GM23338 (cell line): ENCODE measurements at regions not wholly inside any gene's neighbourhood (a gene's known extent, or its start where the extent isn't known, plus 50 kb on each side); places are given as distances from the start of the nearest gene placed in this dataset.

Experiments
- ATAC-seq: fragments of 200-7000 bp; cut with Tn5 transposase; 3 replicates; pipeline ENCODE4 v1.9.1; 2020
- DNase-seq: peaks from one replicate; pipeline ENCODE4 v3.0.0-alpha.2; 2015; ENCODE audit warnings: low spot score
- H2AFZ ChIP-seq: fragments of 200-600 bp; sonication (generic); 2 replicates; pipeline ENCODE4 v1.8.0; 2016; ENCODE audit warnings: antibody characterized with exemption, mild to moderate bottlenecking, moderate library complexity
- H3F3A ChIP-seq: fragments of 200-600 bp; sonication (generic); replicated peaks from 2 replicates; pipeline ENCODE4 v1.8.0; 2017; ENCODE audit warnings: antibody characterized with exemption, mixed run types, low read depth
- H3K27ac ChIP-seq: fragments of 200-600 bp; sonication (generic); 2 replicates; pipeline ENCODE4 v1.6.1; 2016; ENCODE audit warnings: low read depth
- H3K27me3 ChIP-seq: fragments of 200-600 bp; sonication (generic); 2 replicates; pipeline ENCODE4 v1.8.0; 2016; ENCODE audit warnings: mild to moderate bottlenecking, mixed run types, moderate library complexity; ENCODE audit not compliant: insufficient read depth
- H3K36me3 ChIP-seq: fragments of 200-600 bp; sonication (generic); 2 replicates; pipeline ENCODE4 v1.8.0; 2016; ENCODE audit warnings: mild to moderate bottlenecking; ENCODE audit not compliant: insufficient read depth
- H3K4me1 ChIP-seq: fragments of 200-600 bp; sonication (generic); 2 replicates; pipeline ENCODE4 v1.8.0; 2016; ENCODE audit warnings: mild to moderate bottlenecking, moderate library complexity; ENCODE audit not compliant: insufficient read depth
- H3K4me2 ChIP-seq: fragments of 200-600 bp; sonication (generic); 2 replicates; pipeline ENCODE4 v1.7.1; 2017; ENCODE audit warnings: mixed run types
- H3K4me3 ChIP-seq: fragments of 200-600 bp; sonication (generic); 2 replicates; pipeline ENCODE4 v1.6.1; 2016; ENCODE audit warnings: mixed run types
- H3K79me2 ChIP-seq: fragments of 200-600 bp; sonication (generic); replicated peaks from 2 replicates; pipeline ENCODE4 v1.8.0; 2017; ENCODE audit warnings: mild to moderate bottlenecking; ENCODE audit not compliant: insufficient read depth
- H3K9me2 ChIP-seq: fragments of 200-600 bp; sonication (generic); 2 replicates; pipeline ENCODE4 v1.8.0; 2017; ENCODE audit not compliant: insufficient read depth
- H4K20me1 ChIP-seq: fragments of 200-600 bp; sonication (generic); replicated peaks from 2 replicates; pipeline ENCODE4 v1.8.0; 2017; ENCODE audit warnings: mild to moderate bottlenecking; ENCODE audit not compliant: insufficient read depth
- H3K27ac Mint-ChIP-seq: 2 replicates; pipeline ENCODE4 v1.8.0; 2020; ENCODE audit warnings: inconsistent platforms, mild to moderate bottlenecking, moderate library complexity, mixed read lengths
- H3K27me3 Mint-ChIP-seq: 3 replicates; pipeline ENCODE4 v1.8.0; 2022; ENCODE audit warnings: low read depth, mild to moderate bottlenecking, moderate library complexity, mixed read lengths, inconsistent platforms; ENCODE audit not compliant: insufficient read depth, poor library complexity
- H3K36me3 Mint-ChIP-seq: 3 replicates; pipeline ENCODE4 v1.8.0; 2021; ENCODE audit warnings: low read depth, mild to moderate bottlenecking, inconsistent platforms, moderate library complexity, mixed read lengths
- H3K4me1 Mint-ChIP-seq: 3 replicates; pipeline ENCODE4 v1.8.0; 2020; ENCODE audit warnings: mild to moderate bottlenecking, inconsistent platforms, mixed read lengths
- H3K4me3 Mint-ChIP-seq: 3 replicates; pipeline ENCODE4 v1.8.0; 2021; ENCODE audit warnings: moderate library complexity, mild to moderate bottlenecking, inconsistent platforms, mixed read lengths
- H3K9me3 Mint-ChIP-seq: 3 replicates; pipeline ENCODE4 v1.8.0; 2020; ENCODE audit warnings: moderate library complexity, mild to moderate bottlenecking, inconsistent platforms, mixed read lengths
- CREB1 ChIP-seq: fragments of 250-450 bp; sonication (Bioruptor Pico); IDR thresholded peaks from 2 replicates; pipeline ENCODE4 v1.5.0; 2020; ENCODE audit warnings: low read depth, mild to moderate bottlenecking, moderate library complexity
- EZH2 ChIP-seq: fragments of 200-600 bp; sonication (generic); IDR thresholded peaks from one replicate; pipeline ENCODE4 v1.8.0; 2017; ENCODE audit warnings: antibody characterized with exemption, mild to moderate bottlenecking, low read depth; ENCODE audit not compliant: unreplicated experiment
- JUNB ChIP-seq: IDR thresholded peaks from one replicate; pipeline ENCODE4 v1.6.1; 2016; ENCODE audit warnings: antibody characterized with exemption; ENCODE audit not compliant: unreplicated experiment
- NANOG ChIP-seq: IDR thresholded peaks from 2 replicates; pipeline ENCODE4 v1.6.1; 2016; ENCODE audit warnings: antibody characterized with exemption, borderline replicate concordance
- STAT1 ChIP-seq: IDR thresholded peaks from one replicate; pipeline ENCODE4 v1.6.1; 2016; ENCODE audit warnings: antibody characterized with exemption; ENCODE audit not compliant: unreplicated experiment
- ZNF114 ChIP-seq: fragments of 250-450 bp; sonication (Bioruptor Pico); IDR thresholded peaks from 2 replicates; pipeline ENCODE4 v1.5.0; 2020; ENCODE audit warnings: mild to moderate bottlenecking, moderate library complexity
- ZNF331 ChIP-seq: fragments of 250-450 bp; sonication (Bioruptor Pico); IDR thresholded peaks from 2 replicates; pipeline ENCODE4 v1.5.0; 2020; ENCODE audit warnings: low read depth, mild to moderate bottlenecking, moderate library complexity
- TF ChIP-seq, protein P1 (sequence below), 2 experiments: fragments of 200-600 bp in 1 of 2; sonication (generic) in 1 of 2; conservative IDR thresholded peaks; 2 replicates each; pipeline versions ENCODE4 v1.5.1 to v1.6.1; 2016 to 2017; ENCODE audit warnings: antibody characterized with exemption in 2 of 2, low read depth in 2 of 2, mild to moderate bottlenecking in 2 of 2, moderate library complexity in 1 of 2
- TF ChIP-seq, protein P2 (sequence below): IDR thresholded peaks from 2 replicates; pipeline ENCODE4 v1.6.1; 2016; ENCODE audit warnings: antibody characterized with exemption
- TF ChIP-seq, protein P3 (sequence below): IDR thresholded peaks from one replicate; pipeline ENCODE4 v1.6.1; 2018; ENCODE audit warnings: antibody characterized with exemption; ENCODE audit not compliant: unreplicated experiment

DNA sequence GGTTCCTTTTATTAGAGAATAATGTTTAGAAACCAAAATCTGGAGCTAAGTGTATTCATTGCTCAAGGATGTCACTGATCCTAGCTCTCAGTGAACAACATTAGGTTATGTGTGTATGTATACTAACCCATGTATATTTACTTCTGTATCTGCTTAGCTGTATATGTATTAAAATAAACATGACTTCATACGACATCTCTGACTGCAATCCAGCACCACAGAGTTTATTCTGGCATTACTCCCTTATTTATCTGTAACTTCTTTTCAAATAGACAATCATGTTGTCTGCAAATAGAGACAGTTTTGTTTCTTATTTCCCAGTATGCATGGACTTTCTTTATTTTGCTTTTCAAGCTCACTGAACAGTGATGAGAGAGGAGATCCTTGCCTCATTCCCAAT, 441.0 kb upstream of the NFE2L3 start:
- no peaks in the 10 kb centered on the region for H4K20me1 ChIP-seq
- no peaks in the 10 kb centered on the region for H3K36me3 ChIP-seq
- Mint-ChIP-seq H3K36me3 (no peaks in the 10 kb centered on the region; the same call in 2 of the 3 replicates), H3K27me3 (no peaks in the 10 kb centered on the region), H3K4me3 (no peak overlapping the region), H3K9me3 (peaks cover 10% of the 10 kb centered on the region; the same call in 1 of the 3 replicates), H3K4me1 (peaks cover 7% of the 10 kb centered on the region), H3K27ac (no peak overlapping the region)
- no peaks in the 10 kb centered on the region for H3F3A ChIP-seq
- no peak for TF ChIP-seq JUNB
- no peak for TF ChIP-seq ZNF331
- TF ChIP-seq, protein P1, sequence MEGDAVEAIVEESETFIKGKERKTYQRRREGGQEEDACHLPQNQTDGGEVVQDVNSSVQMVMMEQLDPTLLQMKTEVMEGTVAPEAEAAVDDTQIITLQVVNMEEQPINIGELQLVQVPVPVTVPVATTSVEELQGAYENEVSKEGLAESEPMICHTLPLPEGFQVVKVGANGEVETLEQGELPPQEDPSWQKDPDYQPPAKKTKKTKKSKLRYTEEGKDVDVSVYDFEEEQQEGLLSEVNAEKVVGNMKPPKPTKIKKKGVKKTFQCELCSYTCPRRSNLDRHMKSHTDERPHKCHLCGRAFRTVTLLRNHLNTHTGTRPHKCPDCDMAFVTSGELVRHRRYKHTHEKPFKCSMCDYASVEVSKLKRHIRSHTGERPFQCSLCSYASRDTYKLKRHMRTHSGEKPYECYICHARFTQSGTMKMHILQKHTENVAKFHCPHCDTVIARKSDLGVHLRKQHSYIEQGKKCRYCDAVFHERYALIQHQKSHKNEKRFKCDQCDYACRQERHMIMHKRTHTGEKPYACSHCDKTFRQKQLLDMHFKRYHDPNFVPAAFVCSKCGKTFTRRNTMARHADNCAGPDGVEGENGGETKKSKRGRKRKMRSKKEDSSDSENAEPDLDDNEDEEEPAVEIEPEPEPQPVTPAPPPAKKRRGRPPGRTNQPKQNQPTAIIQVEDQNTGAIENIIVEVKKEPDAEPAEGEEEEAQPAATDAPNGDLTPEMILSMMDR (conservative IDR thresholded peaks at IDR 0.05; ENCODE audit: low read depth in 2 of 2): no peak
- no peak for TF ChIP-seq STAT1
- no peak for TF ChIP-seq NANOG
- TF ChIP-seq, protein P2, sequence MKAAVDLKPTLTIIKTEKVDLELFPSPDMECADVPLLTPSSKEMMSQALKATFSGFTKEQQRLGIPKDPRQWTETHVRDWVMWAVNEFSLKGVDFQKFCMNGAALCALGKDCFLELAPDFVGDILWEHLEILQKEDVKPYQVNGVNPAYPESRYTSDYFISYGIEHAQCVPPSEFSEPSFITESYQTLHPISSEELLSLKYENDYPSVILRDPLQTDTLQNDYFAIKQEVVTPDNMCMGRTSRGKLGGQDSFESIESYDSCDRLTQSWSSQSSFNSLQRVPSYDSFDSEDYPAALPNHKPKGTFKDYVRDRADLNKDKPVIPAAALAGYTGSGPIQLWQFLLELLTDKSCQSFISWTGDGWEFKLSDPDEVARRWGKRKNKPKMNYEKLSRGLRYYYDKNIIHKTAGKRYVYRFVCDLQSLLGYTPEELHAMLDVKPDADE: no peak
- no peak for TF ChIP-seq CREB1
- no peaks in the 10 kb centered on the region for H3K9me2 ChIP-seq
- H3K4me3 ChIP-seq: no peak overlapping the region
- H3K27me3 ChIP-seq: no peaks in the 10 kb centered on the region
- no peak overlapping the region for H2AFZ ChIP-seq
- ATAC-seq (no peak), DNase-seq (no peak)
- no peaks in the 10 kb centered on the region for H3K79me2 ChIP-seq
- 0 out of 2 replicates have a peak, but pooled peaks cover 5% of the 10 kb centered on the region for H3K4me1 ChIP-seq
- H3K27ac ChIP-seq: no peak overlapping the region
- H3K4me2 ChIP-seq: no peak overlapping the region

DNA sequence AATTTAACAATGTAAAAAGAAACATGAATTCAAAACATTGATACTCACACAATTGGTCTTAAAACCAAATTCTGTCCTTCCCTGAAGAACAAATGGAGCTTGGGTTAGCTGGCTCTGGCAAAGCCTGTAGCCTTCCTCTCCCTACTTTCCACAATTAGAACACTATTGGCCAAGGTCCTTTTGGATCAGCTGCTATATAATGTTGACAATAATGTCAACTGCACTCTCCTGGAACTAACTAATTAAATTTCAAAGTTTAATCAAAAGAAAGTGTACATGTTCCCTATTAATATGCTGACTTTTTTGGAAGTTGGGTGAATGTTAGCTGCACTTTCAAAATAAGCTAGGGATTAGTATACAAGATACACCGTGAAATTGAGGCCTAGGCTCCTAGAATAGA, 440.1 kb upstream of the NFE2L3 start:
- Mint-ChIP-seq H3K9me3 (0 out of 3 replicates have a peak, but pooled peaks cover 4% of the 10 kb centered on the region), H3K4me1 (peaks cover 7% of the 10 kb centered on the region), H3K27me3 (no peaks in the 10 kb centered on the region), H3K4me3 (no peak overlapping the region), H3K36me3 (no peaks in the 10 kb centered on the region), H3K27ac (no peak overlapping the region)
- no peaks in the 10 kb centered on the region for H3K36me3 ChIP-seq
- no peak overlapping the region for H3K4me2 ChIP-seq
- DNase-seq (no peak), ATAC-seq (no peak)
- H3K27ac ChIP-seq: no peak overlapping the region
- no peak overlapping the region for H3K4me3 ChIP-seq
- H4K20me1 ChIP-seq: no peaks in the 10 kb centered on the region
- no peaks in the 10 kb centered on the region for H3K9me2 ChIP-seq
- no peaks in the 10 kb centered on the region for H3K79me2 ChIP-seq
- H2AFZ ChIP-seq: no peak overlapping the region
- H3K27me3 ChIP-seq: no peaks in the 10 kb centered on the region
- 0 out of 2 replicates have a peak, but pooled peaks cover 5% of the 10 kb centered on the region for H3K4me1 ChIP-seq
- H3F3A ChIP-seq: no peaks in the 10 kb centered on the region
- TF ChIP-seq STAT1: no peak
- no peak for TF ChIP-seq ZNF114 (CRISPR knock-in tag)
- TF ChIP-seq, protein P3, sequence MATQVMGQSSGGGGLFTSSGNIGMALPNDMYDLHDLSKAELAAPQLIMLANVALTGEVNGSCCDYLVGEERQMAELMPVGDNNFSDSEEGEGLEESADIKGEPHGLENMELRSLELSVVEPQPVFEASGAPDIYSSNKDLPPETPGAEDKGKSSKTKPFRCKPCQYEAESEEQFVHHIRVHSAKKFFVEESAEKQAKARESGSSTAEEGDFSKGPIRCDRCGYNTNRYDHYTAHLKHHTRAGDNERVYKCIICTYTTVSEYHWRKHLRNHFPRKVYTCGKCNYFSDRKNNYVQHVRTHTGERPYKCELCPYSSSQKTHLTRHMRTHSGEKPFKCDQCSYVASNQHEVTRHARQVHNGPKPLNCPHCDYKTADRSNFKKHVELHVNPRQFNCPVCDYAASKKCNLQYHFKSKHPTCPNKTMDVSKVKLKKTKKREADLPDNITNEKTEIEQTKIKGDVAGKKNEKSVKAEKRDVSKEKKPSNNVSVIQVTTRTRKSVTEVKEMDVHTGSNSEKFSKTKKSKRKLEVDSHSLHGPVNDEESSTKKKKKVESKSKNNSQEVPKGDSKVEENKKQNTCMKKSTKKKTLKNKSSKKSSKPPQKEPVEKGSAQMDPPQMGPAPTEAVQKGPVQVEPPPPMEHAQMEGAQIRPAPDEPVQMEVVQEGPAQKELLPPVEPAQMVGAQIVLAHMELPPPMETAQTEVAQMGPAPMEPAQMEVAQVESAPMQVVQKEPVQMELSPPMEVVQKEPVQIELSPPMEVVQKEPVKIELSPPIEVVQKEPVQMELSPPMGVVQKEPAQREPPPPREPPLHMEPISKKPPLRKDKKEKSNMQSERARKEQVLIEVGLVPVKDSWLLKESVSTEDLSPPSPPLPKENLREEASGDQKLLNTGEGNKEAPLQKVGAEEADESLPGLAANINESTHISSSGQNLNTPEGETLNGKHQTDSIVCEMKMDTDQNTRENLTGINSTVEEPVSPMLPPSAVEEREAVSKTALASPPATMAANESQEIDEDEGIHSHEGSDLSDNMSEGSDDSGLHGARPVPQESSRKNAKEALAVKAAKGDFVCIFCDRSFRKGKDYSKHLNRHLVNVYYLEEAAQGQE: no peak
- TF ChIP-seq JUNB: no peak
- no peak for TF ChIP-seq CREB1
- TF ChIP-seq EZH2: no peak
- TF ChIP-seq ZNF331: no peak
